HG03139 (cell line): ENCODE measurements at regions not wholly inside any gene's neighbourhood (a gene's known extent, or its start where the extent isn't known, plus 50 kb on each side); places are given as distances from the start of the nearest gene placed in this dataset.

Experiments used
- ATAC-seq: cut with Tn5 transposase; IDR thresholded peaks from one replicate; pipeline ENCODE4 v1.9.1; 2021; ENCODE audit not compliant: unreplicated experiment

- no peak for ATAC-seq
These were observed 131.1 kb upstream of the RPL38 start for GRCh38 chr17:74072340-74072739.

- ATAC-seq = no peak
These were observed 127.0 kb upstream of the RPL38 start for GRCh38 chr17:74076446-74076845.

GRCh38 chr17:74077231-74077630, 126.2 kb upstream of the RPL38 start:
- no peak for ATAC-seq

- no peak for ATAC-seq
These were observed 125.0 kb upstream of the RPL38 start for GRCh38 chr17:74078363-74078941.

DNA sequence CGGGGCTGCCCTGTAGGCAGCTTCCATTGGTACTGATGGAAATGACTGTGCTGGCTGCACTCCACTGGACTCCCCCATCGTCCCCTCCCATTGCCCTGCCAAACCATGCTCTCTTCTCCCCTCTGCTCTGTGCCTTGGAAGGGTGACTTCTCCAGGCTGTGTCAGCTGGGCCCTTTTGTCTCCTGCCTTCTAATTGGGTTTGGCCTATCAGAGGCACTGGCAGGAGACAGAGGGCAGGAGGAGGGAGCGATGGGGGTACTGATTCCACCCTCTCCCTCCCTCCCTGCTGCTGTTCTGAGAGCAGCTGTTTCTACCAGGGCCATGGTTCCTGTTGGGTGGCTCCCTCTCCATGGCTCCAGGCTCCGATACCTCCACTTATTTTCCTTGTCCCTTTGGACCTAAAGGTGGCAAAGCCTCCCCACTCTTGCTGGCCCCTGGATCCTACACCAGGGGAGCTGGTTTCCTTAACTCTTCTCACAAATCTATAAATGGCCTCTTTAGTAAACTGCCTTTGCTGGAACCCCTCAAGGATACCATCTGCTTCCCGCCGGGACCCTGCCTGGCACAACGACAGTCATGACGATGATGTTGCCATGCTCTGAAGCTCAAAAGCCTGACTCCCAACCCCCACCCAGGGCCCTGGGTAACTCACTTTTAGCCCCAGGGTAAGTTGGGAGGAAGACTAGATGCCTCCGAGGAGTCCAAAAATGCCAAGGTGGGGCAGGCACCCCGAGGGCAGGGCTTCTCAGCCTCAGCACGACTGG, 123.8 kb upstream of the RPL38 start:
- ATAC-seq = no peak

DNA sequence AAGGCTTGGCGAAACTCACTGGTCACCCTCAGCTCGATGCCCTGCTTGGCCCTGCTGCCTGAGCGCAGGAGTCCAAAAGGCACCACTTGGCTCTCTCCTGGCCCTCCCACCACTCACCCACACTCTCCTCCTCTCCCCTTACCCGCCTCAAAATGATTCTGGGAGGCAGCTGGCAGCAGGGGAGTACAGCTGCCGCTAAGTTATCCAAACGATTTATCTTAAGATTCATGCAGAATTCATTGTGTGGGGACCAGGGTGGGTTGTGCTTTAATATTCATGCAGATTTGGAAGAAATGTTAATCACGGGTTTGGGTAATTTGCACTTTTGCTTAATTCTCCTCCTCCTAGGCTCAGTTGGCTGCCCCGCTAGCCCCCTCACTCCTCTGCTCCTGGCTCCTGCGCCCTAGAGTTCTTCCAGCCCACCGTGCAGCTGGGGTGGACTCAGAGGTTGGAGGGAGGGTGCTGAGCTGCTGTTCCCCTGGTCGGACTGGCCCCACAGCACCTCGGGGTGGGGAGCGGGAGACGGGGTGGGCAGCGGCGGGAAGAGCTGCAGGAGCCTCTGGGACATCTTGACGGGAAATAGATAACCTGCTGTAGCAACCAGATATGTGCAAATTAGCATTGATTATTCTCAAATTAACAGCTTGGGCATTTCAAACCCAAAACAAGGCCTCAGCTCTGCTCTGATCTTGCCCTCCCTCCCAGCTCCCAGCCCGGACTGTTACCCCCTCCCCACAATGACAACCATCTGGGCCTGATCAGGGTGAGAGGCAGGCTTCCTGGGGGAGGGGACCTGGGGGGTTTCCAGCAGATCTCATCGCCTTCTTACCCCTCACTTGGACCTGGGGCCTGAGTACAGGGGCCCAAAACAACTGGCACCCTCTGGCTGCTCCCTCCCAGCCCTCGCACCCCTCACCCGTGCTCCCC, 122.6 kb upstream of the RPL38 start:
- ATAC-seq = no peak

GRCh38 chr17:74082886-74083285, 120.6 kb upstream of the RPL38 start:
- ATAC-seq = no peak

DNA sequence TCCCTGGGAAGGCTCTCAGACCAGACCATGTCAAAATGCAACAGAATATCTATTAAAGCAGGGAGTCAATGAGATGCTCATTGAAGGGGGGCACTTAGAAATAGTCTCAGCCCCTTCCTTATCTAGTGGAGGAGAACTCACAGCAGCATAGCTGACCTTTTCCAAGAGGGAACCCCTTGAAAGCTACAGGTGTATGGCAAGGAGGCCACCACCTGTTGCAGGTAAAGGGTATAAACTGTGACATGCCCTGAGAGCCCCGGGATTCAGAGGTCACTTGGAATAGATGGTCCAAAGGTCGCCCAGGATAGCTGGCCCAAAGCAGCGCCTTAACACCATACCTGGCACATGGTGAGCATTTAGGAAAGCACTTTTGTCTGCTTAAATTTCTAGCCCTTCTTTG, 120.2 kb upstream of the RPL38 start:
- ATAC-seq = no peak

- ATAC-seq = no peak
These were observed 118.0 kb upstream of the RPL38 start for GRCh38 chr17:74085434-74085833.

DNA sequence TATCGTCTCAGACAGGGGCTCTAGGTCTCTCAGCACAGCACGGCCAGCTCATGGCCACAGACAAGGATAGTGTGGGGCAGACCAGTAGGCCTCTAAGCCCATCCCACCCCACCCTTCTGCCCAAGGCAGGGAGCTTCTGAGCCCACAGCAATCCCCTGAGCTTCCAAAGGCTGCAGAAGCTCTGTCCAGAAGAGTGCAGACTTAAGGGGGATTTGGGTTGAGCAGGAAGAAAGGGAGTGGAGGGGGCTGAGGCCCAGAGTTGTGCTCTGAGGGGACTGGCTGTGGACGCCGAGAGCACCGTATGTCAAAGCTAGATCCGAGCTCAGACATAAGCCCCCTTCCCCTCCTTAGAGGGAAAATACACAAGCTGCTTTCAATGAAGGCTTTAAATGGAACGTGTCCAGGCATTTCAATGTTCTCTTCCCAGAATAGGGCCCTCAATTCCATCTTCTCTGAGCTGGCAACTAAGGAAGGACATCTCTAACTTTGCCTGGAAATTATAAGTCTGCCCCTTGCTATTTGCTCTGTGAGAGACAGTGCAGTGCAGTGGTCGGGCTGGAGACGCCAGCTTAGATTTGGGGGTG, 116.4 kb upstream of the RPL38 start:
- ATAC-seq = no peak

GRCh38 chr17:74088285-74088933, 115.1 kb upstream of the RPL38 start:
- ATAC-seq = no peak

DNA sequence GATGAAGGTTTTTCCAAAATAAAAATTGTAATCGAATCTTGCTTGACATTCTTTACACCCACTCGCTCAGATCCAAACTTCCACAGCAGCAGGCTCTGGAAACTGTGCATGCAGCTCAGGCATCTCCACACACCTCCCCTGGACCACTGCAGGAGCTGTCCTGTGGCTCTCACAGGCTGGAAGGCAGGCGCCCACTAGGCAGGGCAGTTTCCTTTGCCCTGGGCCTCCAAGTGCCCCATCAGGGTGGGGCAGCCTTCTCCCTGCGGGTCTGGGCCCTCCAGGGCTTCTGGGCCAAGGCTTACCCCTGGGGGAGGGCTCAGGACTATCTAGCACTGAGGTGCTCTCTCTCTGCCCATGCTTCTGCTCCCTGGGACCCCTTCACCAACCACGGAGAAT, 114.5 kb upstream of the RPL38 start:
- ATAC-seq = no peak

GRCh38 chr17:74089380-74089779, 114.1 kb upstream of the RPL38 start:
- no peak for ATAC-seq

DNA sequence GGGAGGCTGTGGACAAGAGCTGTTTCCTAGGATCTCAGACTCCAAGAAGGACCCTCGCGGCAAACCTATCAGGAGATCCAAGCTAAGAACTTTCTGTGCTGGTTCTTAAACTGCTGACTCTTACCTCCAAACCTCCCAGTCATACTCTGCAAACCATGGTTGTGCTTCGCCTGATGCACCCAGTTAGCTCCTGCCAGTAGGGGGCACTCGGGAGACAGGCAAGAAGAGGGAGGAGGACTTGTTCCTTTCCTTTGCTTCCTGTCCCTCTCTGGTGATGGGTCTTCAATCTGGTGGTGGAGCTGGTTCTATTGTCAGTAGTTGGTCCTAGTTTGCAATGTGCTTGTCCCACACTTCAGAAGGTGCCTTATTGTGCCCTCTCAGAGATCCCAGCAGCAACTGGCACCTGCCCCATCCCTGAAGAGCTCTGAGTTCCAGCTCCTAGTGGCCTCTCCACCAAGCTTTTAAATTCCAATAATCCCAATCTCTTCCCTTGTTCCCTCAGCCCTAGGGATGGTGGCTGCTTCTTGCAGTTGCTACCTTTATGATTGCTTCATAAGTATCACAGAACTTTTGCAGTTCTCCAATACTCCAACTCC, 113.5 kb upstream of the RPL38 start:
- no peak for ATAC-seq

- no peak for ATAC-seq
These were observed 108.8 kb upstream of the RPL38 start for GRCh38 chr17:74094651-74095050.

DNA sequence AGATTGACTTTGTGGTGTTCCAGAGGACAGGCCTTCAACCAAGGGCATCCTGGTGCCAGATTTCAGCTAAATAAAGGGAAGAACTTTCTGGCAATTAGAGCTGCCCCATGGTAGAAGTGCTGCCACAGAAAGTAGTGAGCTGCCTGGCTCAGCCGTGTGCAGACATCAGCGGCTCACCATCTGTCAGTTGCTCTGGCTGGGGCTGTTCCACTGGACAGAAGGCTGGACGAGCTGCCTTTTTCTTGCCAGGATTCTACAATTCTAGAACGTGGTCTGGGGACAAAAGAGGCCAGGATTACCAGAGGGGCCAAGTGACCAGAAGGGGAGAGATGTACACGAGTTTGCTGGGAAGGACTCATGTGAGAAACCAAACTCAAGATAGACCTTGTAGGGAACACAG, 107.0 kb upstream of the RPL38 start:
- no peak for ATAC-seq

GRCh38 chr17:74097450-74098135, 105.9 kb upstream of the RPL38 start:
- no peak for ATAC-seq

- no peak for ATAC-seq
These were observed 105.1 kb upstream of the RPL38 start for GRCh38 chr17:74098136-74099024.
